Smooth muscle cell (in vitro differentiated cells): ENCODE measurements at regions not wholly inside any gene's neighbourhood (a gene's known extent, or its start where the extent isn't known, plus 50 kb on each side); places are given as distances from the start of the nearest gene placed in this dataset.

ENCODE experiments used
- DNase-seq: peaks from one replicate; lab custom pipeline; 2025; ENCODE audit not compliant: unreplicated experiment; lab: John Stamatoyannopoulos, UW
- H2AFZ ChIP-seq: fragments of 200-600 bp; sonication (generic); 2 replicates; pipeline ENCODE4 v1.6.0; 2016; ENCODE audit warnings: antibody characterized with exemption, low read depth, mild to moderate bottlenecking
- H3F3A ChIP-seq: fragments of 200-600 bp; sonication (generic); 2 replicates; pipeline ENCODE4 v1.6.0; 2017; ENCODE audit warnings: antibody characterized with exemption, low read depth
- H3K27ac ChIP-seq: fragments of 200-600 bp; sonication (generic); 2 replicates; pipeline ENCODE4 v1.5.1; 2016; ENCODE audit warnings: low read depth, mild to moderate bottlenecking
- H3K27me3 ChIP-seq: fragments of 200-600 bp; sonication (generic); 2 replicates; pipeline ENCODE4 v1.6.1; 2016; ENCODE audit warnings: low read depth, mild to moderate bottlenecking
- H3K36me3 ChIP-seq: fragments of 200-600 bp; sonication (generic); 2 replicates; pipeline ENCODE4 v1.5.1; 2016; ENCODE audit warnings: low read depth
- H3K4me1 ChIP-seq: fragments of 200-600 bp; sonication (generic); 2 replicates; pipeline ENCODE4 v1.5.1; 2016; ENCODE audit warnings: low read depth
- H3K4me2 ChIP-seq: fragments of 200-600 bp; sonication (generic); 2 replicates; pipeline ENCODE4 v1.6.0; 2016; ENCODE audit warnings: mild to moderate bottlenecking
- H3K4me3 ChIP-seq: fragments of 200-600 bp; sonication (generic); 2 replicates; pipeline ENCODE4 v1.5.1; 2016; ENCODE audit warnings: mild to moderate bottlenecking
- H3K79me2 ChIP-seq: fragments of 200-600 bp; sonication (generic); 2 replicates; pipeline ENCODE4 v1.6.0; 2016; ENCODE audit warnings: low read depth, mild to moderate bottlenecking
- H3K9ac ChIP-seq: fragments of 200-600 bp; sonication (generic); 2 replicates; pipeline ENCODE4 v1.6.0; 2016; ENCODE audit warnings: low read depth
- H3K9me3 ChIP-seq: fragments of 200-600 bp; sonication (generic); replicated peaks from 2 replicates; pipeline ENCODE4 v1.5.1; 2016; ENCODE audit warnings: low read depth
- H4K20me1 ChIP-seq: fragments of 200-600 bp; sonication (generic); 2 replicates; pipeline ENCODE4 v1.6.0; 2016; ENCODE audit warnings: low read depth
- WGBS: methylation state at CpG from one replicate; pipeline ENCODE4 v1.1.7; 2016; ENCODE audit warnings: low lambda C conversion rate; 5-methylcytosine and 5-hydroxymethylcytosine counted together
- TF ChIP-seq, protein P1 (sequence below): fragments of 200-600 bp; sonication (generic); IDR thresholded peaks from 2 replicates; pipeline ENCODE4 v1.5.1; 2017; ENCODE audit warnings: borderline replicate concordance, mild to moderate bottlenecking, antibody characterized with exemption; ENCODE audit not compliant: insufficient read depth, poor library complexity, severe bottlenecking

DNA sequence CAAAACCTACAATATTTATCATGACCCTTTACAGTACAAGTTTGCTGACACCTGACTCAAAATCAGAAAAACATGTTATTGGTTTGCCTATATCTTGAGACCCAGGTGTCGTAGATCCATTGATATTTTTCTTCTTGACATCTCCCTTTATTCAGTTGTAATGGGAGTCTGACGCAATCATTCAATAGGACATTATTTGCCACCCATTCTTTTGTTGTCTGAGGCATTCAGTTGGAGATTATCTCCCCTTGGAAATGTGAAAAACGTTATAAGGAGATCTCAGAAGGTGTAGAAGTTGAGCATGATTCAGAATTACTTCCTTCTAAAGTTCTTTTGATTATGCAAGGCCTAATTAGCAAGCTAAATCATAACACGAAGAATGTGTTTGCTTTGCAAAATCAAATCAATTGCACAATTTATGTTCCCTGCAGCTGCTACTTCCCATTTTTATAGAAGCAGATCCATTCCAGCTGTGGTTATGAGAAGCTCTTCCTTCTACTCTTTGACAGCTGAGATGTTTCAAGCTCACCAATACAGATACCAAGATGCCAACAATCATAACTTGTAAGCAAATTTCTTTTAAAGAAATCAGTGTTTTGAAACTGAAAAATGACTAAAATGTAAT, 228.2 kb upstream of the SYT1 start:
- TF ChIP-seq, protein P1, sequence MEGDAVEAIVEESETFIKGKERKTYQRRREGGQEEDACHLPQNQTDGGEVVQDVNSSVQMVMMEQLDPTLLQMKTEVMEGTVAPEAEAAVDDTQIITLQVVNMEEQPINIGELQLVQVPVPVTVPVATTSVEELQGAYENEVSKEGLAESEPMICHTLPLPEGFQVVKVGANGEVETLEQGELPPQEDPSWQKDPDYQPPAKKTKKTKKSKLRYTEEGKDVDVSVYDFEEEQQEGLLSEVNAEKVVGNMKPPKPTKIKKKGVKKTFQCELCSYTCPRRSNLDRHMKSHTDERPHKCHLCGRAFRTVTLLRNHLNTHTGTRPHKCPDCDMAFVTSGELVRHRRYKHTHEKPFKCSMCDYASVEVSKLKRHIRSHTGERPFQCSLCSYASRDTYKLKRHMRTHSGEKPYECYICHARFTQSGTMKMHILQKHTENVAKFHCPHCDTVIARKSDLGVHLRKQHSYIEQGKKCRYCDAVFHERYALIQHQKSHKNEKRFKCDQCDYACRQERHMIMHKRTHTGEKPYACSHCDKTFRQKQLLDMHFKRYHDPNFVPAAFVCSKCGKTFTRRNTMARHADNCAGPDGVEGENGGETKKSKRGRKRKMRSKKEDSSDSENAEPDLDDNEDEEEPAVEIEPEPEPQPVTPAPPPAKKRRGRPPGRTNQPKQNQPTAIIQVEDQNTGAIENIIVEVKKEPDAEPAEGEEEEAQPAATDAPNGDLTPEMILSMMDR, result no peak
- Histone ChIP-seq H3K27me3 (no peaks in the 10 kb centered on the region), H3K9me3 (no peaks in the 10 kb centered on the region), H3F3A (no peaks in the 10 kb centered on the region), H2AFZ (no peak overlapping the region), H3K36me3 (no peaks in the 10 kb centered on the region), H3K4me1 (no peaks in the 10 kb centered on the region), H4K20me1 (no peaks in the 10 kb centered on the region), H3K4me2 (no peak overlapping the region), H3K27ac (no peak overlapping the region), H3K4me3 (no peak overlapping the region), H3K9ac (no peak overlapping the region), H3K79me2 (no peaks in the 10 kb centered on the region)
- no peak for DNase-seq
- 75% methylated on average over 4 of the region's 4 CpGs for WGBS

DNA sequence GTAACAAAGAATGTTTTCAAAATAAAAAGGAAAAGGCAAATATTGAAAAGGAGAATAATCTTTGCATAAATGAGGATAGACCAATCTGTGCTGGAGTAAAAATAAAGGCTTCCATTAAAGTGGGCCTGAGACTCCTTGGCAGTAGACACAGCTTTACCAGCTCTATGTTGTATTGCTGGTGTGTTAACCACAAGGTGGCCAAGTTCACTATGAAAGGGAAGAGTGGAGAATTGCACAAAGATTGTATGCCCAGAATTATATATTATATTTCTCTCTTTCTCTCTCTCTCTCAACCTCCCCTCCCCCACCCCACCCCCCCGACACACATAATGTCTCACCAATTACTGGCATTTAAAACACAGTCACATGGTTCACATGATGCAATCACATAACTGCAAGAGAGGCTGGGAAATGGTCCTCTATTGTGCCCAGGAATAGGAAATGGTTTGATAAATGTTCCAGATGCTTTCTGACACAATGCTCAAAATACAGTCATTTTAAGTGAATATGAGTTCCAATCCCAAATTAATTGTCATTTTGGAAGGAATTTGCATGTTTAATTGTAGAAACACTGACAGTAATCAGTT, 222.6 kb upstream of the SYT1 start:
- no peaks in the 10 kb centered on the region for H4K20me1 ChIP-seq
- no peak overlapping the region for H3K27ac ChIP-seq
- TF ChIP-seq, protein P1, result no peak
- H3K4me3 ChIP-seq, result no peak overlapping the region
- WGBS, result 64% methylated on average over 1 of the region's 1 CpG
- H3K4me1 ChIP-seq, result no peaks in the 10 kb centered on the region
- no peaks in the 10 kb centered on the region for H3K9me3 ChIP-seq
- H2AFZ ChIP-seq, result no peak overlapping the region
- H3K9ac ChIP-seq, result no peak overlapping the region
- H3K79me2 ChIP-seq, result no peaks in the 10 kb centered on the region
- no peak overlapping the region for H3K4me2 ChIP-seq
- H3F3A ChIP-seq, result no peaks in the 10 kb centered on the region
- DNase-seq, result no peak
- no peaks in the 10 kb centered on the region for H3K36me3 ChIP-seq
- H3K27me3 ChIP-seq, result no peaks in the 10 kb centered on the region

DNA sequence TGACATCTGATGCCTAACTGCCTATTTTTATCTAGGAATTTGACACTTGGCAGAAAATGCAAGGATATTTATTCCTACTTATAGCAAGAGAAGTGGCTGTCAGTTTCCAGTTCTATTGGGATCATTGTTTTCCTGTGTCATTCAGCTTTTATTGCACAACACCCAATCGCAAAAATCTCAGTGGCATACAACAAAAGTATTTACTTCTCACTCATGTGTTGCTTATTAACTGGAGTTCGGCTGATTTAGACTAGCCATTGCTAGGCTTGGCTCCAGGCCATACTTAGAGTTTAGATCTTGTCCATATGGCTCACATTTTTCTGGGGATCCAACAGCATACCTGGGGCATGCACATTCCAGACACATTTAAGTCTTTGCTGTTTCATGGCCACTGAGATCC, 218.6 kb upstream of the SYT1 start:
- TF ChIP-seq, protein P1, result no peak
- Histone ChIP-seq H3K4me3 (no peak overlapping the region), H3F3A (no peaks in the 10 kb centered on the region), H3K36me3 (no peaks in the 10 kb centered on the region), H3K27ac (no peak overlapping the region), H4K20me1 (no peaks in the 10 kb centered on the region), H3K79me2 (no peaks in the 10 kb centered on the region), H2AFZ (no peak overlapping the region), H3K4me1 (no peaks in the 10 kb centered on the region), H3K9me3 (no peaks in the 10 kb centered on the region), H3K4me2 (no peak overlapping the region), H3K27me3 (no peaks in the 10 kb centered on the region), H3K9ac (no peak overlapping the region)
- WGBS, result 81% methylated on average over 2 of the region's 2 CpGs
- no peak for DNase-seq

DNA sequence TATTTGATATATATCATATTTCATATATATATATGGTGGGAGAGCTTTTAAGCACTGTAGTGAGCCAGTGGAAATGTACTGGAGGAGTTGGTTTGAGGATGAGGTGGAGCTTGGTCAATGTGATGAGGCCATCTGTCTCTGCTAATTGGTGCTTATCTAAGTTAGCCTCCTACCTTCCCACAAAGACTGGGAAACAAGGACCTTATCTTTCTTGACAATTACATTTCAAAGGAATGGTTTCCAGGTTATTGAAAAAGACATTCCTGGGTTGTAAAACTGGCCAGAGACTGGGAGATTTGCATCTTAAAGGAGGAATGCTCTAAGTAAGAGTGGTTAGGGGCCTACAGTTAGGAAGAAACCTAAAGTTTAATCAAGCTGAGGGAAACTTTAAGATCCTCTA, 212.8 kb upstream of the SYT1 start:
- Histone ChIP-seq H3K4me2 (no peak overlapping the region), H3K9ac (no peak overlapping the region), H3K4me1 (no peaks in the 10 kb centered on the region), H3K27me3 (no peaks in the 10 kb centered on the region), H3K79me2 (no peaks in the 10 kb centered on the region), H2AFZ (peak overlapping the region; percentile 25), H3K27ac (no peak overlapping the region), H4K20me1 (no peaks in the 10 kb centered on the region), H3K36me3 (no peaks in the 10 kb centered on the region), H3K4me3 (no peak overlapping the region), H3F3A (no peaks in the 10 kb centered on the region), H3K9me3 (no peaks in the 10 kb centered on the region)
- TF ChIP-seq, protein P1, result no peak
- no peak for DNase-seq
